ENCODE measurements at regions not wholly inside any gene's neighbourhood (a gene's known extent, or its start where the extent isn't known, plus 50 kb on each side); places are given as distances from the start of the nearest gene placed in this dataset.
A peak's percentile ranks its signal among the peaks of the same experiment; 100 is the strongest.

DNA sequence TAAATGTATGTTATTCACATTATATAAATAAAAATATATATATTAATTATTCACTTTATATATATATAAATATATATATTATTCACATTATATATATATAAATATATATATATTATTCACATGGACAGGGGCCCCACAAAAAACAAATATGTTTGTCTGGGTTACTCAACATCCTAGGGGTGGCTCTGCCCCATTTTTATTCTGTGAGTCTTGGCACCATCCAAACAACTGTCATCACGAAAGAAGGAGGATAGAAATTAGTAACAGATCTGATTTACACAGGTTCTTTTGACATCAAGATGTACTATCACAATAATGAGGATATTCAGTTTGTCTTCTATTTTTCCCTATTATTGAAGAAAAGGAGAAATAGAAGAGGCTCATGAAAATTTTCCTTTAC is 187.3 kb downstream of the GPX5 start:
- Histone ChIP-seq H3K4me3 (ENCODE audit: low read depth, low read length) (no peak overlapping the region), H3K9me3 (ENCODE audit: control insufficient read depth in 2 of 2, low read length in 2 of 2) (peaks cover 7 to 12% of the 10 kb centered on the region in 2 experiments), H3K27ac (ENCODE audit: insufficient read depth, low read length, poor library complexity, severe bottlenecking) (no peak overlapping the region), H3K27me3 (ENCODE audit: control insufficient read depth, insufficient read depth, low read length) (peaks cover 23% of the 10 kb centered on the region), H3K36me3 (ENCODE audit: control insufficient read depth, insufficient read depth, low read length) (no peaks in the 10 kb centered on the region), H3K4me1 (ENCODE audit: control insufficient read depth, insufficient read depth, low read length, poor library complexity, severe bottlenecking) (no peaks in the 10 kb centered on the region)
- H3K27ac Mint-ChIP-seq, result no peak overlapping the region
- ATAC-seq (ENCODE audit: low read depth in 2 of 2) (no peak), DNase-seq (peak in 1 of 3 donors; percentile 28)
- peaks cover 3% of the 10 kb centered on the region for H3K36me3 Mint-ChIP-seq
- no peak overlapping the region for H3K4me3 Mint-ChIP-seq
- peaks cover 0 to 17% (median 11%) of the 10 kb centered on the region in 4 donors for H3K4me1 Mint-ChIP-seq
- peaks cover 33% of the 10 kb centered on the region for H3K27me3 Mint-ChIP-seq
- peaks cover 1 to 20% (median 8%) of the 10 kb centered on the region in 7 donors for H3K9me3 Mint-ChIP-seq

DNA sequence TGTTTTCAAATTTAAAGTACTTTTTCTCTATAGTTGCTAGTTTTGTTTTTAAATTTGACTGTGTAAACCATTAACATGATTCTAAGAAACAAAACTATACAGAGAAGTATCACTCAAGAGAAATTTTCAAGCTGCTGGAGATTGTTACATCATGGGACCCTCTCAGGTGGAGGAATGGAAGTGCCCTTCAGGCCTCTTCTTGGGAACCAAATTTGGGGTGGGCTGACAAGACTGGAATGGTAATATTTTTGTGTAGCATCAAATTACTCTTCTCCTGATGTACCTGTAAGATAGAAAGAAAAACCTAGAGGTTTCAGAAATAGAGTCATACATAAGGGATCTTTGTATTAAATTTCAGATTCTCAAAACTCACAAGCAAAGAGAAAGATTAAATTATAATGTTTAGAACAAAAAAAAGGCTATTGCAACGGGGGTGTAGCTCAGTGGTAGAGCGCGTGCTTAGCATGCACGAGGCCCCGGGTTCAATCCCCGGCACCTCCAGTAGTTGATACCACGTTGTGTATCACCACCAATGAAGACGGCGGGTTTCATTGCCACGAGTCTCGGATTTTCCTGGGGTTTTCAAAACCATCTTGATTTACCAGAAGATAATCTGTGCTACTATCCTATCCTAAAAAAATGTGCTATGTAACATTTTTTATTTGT is 193.7 kb downstream of the GPX5 start:
- peaks cover 51% of the 10 kb centered on the region for H3K27me3 Mint-ChIP-seq
- H3K4me3 Mint-ChIP-seq, result no peak overlapping the region
- no peak overlapping the region for H3K27ac ChIP-seq (ENCODE audit: insufficient read depth, low read length, poor library complexity, severe bottlenecking)
- no peaks in the 10 kb centered on the region for H3K4me1 Mint-ChIP-seq
- no peak overlapping the region for H3K27ac Mint-ChIP-seq
- peaks cover 30% of the 10 kb centered on the region for H3K27me3 ChIP-seq (ENCODE audit: control insufficient read depth, insufficient read depth, low read length)
- peaks cover 0 to 8% (median 0%) of the 10 kb centered on the region in 7 donors for H3K9me3 Mint-ChIP-seq
- peaks cover 0 to 1% of the 10 kb centered on the region in 2 experiments for H3K9me3 ChIP-seq (ENCODE audit: control insufficient read depth in 2 of 2, low read length in 2 of 2)
- ATAC-seq (ENCODE audit: low read depth in 2 of 2) (no peak), DNase-seq (no peak)
- H3K36me3 ChIP-seq (ENCODE audit: control insufficient read depth, insufficient read depth, low read length), result no peaks in the 10 kb centered on the region
- no peaks in the 10 kb centered on the region for H3K4me1 ChIP-seq (ENCODE audit: control insufficient read depth, insufficient read depth, low read length, poor library complexity, severe bottlenecking)
- no peaks in the 10 kb centered on the region for H3K36me3 Mint-ChIP-seq
- H3K4me3 ChIP-seq (ENCODE audit: low read depth, low read length), result no peak overlapping the region

DNA sequence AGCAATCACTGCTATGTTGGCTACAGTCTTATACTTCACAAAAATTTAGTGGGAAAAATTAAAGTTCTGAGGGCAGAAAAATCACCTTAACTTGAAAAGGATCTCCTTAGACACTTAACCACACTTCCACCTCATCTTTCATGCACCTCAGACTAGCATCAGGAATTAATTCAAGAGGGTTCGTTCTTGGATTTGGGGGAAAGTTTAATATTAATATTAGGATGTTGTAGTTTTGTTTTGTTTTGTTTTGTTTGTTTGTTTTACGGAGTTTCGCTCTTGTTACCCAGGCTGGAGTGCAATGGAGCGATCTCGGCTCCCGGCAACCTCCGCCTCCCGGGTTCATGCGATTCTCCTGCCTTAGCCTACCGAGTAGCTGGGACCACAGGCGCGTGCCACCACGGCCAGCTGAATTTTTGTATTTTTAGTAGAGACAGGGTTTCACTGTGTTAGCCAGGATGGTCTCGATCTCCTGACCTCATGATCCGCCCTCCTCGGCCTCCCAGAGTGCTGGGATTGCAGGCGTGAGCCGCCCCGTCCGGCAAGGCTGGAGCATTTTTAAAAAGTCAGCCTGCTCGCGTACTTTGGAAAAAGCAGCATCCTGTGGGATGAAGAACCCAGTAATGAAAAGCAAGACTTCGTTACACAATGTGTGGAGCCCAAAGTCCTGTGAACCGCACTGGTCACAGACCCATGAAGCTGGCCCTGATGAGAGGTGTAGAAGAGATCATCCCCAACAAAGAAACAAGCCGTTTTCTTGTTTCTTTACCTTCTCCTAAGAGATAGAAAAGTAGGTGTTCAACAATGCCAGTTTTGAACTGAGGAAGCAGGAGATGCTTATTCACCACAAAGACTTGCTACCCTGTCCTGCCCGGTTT is 194.9 kb downstream of the GPX5 start:
- H3K27me3 ChIP-seq (ENCODE audit: control insufficient read depth, insufficient read depth, low read length), result peaks cover 30% of the 10 kb centered on the region
- H3K4me1 ChIP-seq (ENCODE audit: control insufficient read depth, insufficient read depth, low read length, poor library complexity, severe bottlenecking), result no peaks in the 10 kb centered on the region
- Mint-ChIP-seq H3K4me1 (no peaks in the 10 kb centered on the region), H3K36me3 (no peaks in the 10 kb centered on the region), H3K9me3 (peaks cover 0 to 8% (median 0%) of the 10 kb centered on the region in 7 donors), H3K27ac (no peak overlapping the region), H3K27me3 (peaks cover 60% of the 10 kb centered on the region), H3K4me3 (no peak overlapping the region)
- no peak overlapping the region for H3K4me3 ChIP-seq (ENCODE audit: low read depth, low read length)
- DNase-seq (no peak), ATAC-seq (ENCODE audit: low read depth in 2 of 2) (no peak)
- no peaks in the 10 kb centered on the region for H3K36me3 ChIP-seq (ENCODE audit: control insufficient read depth, insufficient read depth, low read length)
- H3K27ac ChIP-seq (ENCODE audit: insufficient read depth, low read length, poor library complexity, severe bottlenecking), result no peak overlapping the region
- peaks cover 0 to 1% of the 10 kb centered on the region in 2 experiments for H3K9me3 ChIP-seq (ENCODE audit: control insufficient read depth in 2 of 2, low read length in 2 of 2)

DNA sequence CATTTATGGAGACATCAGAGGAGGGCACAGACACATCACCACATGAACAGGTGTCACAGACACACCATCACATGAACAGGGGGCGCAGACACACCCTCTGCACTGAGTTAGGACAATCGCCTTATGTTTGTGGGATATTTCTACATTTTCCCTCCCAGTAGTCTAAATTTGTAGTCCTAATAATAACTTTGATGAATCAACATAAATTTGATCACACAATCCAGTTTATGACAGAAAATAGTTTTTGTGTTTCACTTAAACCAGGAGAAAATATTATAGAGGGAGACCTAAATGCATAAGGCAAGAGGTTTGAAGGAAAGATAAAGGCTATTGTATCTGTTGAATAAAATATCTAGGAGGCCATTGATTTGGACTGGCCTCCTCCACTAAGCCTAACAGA is 195.7 kb downstream of the GPX5 start:
- Histone ChIP-seq H3K27me3 (ENCODE audit: control insufficient read depth, insufficient read depth, low read length) (peaks cover 30% of the 10 kb centered on the region), H3K9me3 (ENCODE audit: control insufficient read depth in 2 of 2, low read length in 2 of 2) (peaks cover 0 to 1% of the 10 kb centered on the region in 2 experiments), H3K27ac (ENCODE audit: insufficient read depth, low read length, poor library complexity, severe bottlenecking) (no peak overlapping the region), H3K4me3 (ENCODE audit: low read depth, low read length) (no peak overlapping the region), H3K36me3 (ENCODE audit: control insufficient read depth, insufficient read depth, low read length) (no peaks in the 10 kb centered on the region), H3K4me1 (ENCODE audit: control insufficient read depth, insufficient read depth, low read length, poor library complexity, severe bottlenecking) (no peaks in the 10 kb centered on the region)
- H3K4me3 Mint-ChIP-seq, result no peak overlapping the region
- DNase-seq, result no peak
- no peak overlapping the region for H3K27ac Mint-ChIP-seq
- H3K9me3 Mint-ChIP-seq, result peaks cover 0 to 8% (median 0%) of the 10 kb centered on the region in 7 donors
- no peaks in the 10 kb centered on the region for H3K4me1 Mint-ChIP-seq
- H3K36me3 Mint-ChIP-seq, result no peaks in the 10 kb centered on the region
- ATAC-seq (ENCODE audit: low read depth in 2 of 2), result no peak
- peaks cover 67% of the 10 kb centered on the region for H3K27me3 Mint-ChIP-seq

DNA sequence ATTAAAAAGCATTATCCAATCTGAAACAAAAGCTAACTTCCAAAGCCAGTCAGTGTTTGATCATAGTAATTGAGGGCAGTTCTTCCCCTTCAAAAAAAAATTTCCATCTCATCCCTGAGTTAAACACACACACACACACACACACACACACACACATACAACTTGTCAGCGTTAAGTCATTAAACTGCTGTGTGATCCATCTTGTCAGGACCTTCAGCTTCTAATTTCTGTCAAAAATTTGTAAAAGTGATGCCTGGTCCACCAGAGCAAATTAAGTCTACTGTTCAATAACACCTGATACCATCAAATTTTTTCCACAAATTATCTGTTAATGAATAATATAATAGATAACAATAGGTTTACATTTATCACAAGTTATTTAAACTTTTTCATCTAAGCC is 198.7 kb downstream of the GPX5 start:
- DNase-seq, result no peak
- Histone ChIP-seq H3K27me3 (ENCODE audit: control insufficient read depth, insufficient read depth, low read length) (peaks cover 39% of the 10 kb centered on the region), H3K27ac (ENCODE audit: insufficient read depth, low read length, poor library complexity, severe bottlenecking) (no peak overlapping the region), H3K36me3 (ENCODE audit: control insufficient read depth, insufficient read depth, low read length) (no peaks in the 10 kb centered on the region), H3K4me1 (ENCODE audit: control insufficient read depth, insufficient read depth, low read length, poor library complexity, severe bottlenecking) (peaks cover 7% of the 10 kb centered on the region), H3K4me3 (ENCODE audit: low read depth, low read length) (no peak overlapping the region), H3K9me3 (ENCODE audit: control insufficient read depth in 2 of 2, low read length in 2 of 2) (peaks cover 0 to 14% of the 10 kb centered on the region in 2 experiments)
- Mint-ChIP-seq H3K27me3 (peaks cover 79% of the 10 kb centered on the region), H3K4me3 (no peak overlapping the region), H3K4me1 (peaks cover 10 to 15% (median 13%) of the 10 kb centered on the region in 4 donors), H3K9me3 (peaks cover 1 to 11% (median 6%) of the 10 kb centered on the region in 7 donors), H3K27ac (no peak overlapping the region), H3K36me3 (no peaks in the 10 kb centered on the region)
- ATAC-seq (ENCODE audit: low read depth in 2 of 2), result no peak

DNA sequence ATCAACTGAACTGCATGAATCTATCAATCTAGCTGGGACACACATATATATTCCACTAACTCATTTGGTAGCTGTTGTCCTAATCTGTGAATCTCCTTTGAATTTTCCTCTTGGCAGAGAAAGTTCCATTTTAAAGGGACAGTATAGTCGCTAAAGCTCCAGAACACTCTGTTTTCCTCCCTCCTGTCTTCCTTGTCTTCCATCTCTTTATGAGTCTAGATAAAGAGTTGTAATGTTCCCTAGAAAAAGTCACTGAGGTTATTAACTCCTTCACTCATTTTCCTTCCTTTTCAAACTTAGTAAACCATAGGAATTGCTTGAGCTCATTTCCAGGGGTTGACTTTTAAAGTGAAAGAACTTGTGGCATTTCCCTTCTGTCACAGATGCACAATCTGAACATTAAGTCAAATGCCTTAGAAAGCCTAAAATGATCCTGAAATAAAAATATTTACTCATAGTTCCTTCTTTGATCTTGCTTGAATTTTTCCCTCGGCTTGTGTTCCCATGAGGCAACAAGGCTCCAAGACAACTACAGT is 198.4 kb downstream of the TRIM27 start:
- Histone ChIP-seq H3K36me3 (ENCODE audit: control insufficient read depth, insufficient read depth, low read length) (no peaks in the 10 kb centered on the region), H3K27me3 (ENCODE audit: control insufficient read depth, insufficient read depth, low read length) (peaks cover 46% of the 10 kb centered on the region), H3K9me3 (ENCODE audit: control insufficient read depth in 2 of 2, low read length in 2 of 2) (peaks cover 5 to 18% of the 10 kb centered on the region in 2 experiments), H3K4me3 (ENCODE audit: low read depth, low read length) (no peak overlapping the region), H3K4me1 (ENCODE audit: control insufficient read depth, insufficient read depth, low read length, poor library complexity, severe bottlenecking) (peaks cover 7% of the 10 kb centered on the region), H3K27ac (ENCODE audit: insufficient read depth, low read length, poor library complexity, severe bottlenecking) (no peak overlapping the region)
- H3K9me3 Mint-ChIP-seq, result peaks cover 0 to 15% (median 5%) of the 10 kb centered on the region in 7 donors
- H3K4me3 Mint-ChIP-seq, result no peak overlapping the region
- no peak overlapping the region for H3K27ac Mint-ChIP-seq
- H3K36me3 Mint-ChIP-seq, result no peaks in the 10 kb centered on the region
- H3K4me1 Mint-ChIP-seq, result peaks cover 10 to 22% (median 17%) of the 10 kb centered on the region in 4 donors
- ATAC-seq (ENCODE audit: low read depth in 2 of 2) (no peak), DNase-seq (no peak)
- peaks cover 82% of the 10 kb centered on the region for H3K27me3 Mint-ChIP-seq

DNA sequence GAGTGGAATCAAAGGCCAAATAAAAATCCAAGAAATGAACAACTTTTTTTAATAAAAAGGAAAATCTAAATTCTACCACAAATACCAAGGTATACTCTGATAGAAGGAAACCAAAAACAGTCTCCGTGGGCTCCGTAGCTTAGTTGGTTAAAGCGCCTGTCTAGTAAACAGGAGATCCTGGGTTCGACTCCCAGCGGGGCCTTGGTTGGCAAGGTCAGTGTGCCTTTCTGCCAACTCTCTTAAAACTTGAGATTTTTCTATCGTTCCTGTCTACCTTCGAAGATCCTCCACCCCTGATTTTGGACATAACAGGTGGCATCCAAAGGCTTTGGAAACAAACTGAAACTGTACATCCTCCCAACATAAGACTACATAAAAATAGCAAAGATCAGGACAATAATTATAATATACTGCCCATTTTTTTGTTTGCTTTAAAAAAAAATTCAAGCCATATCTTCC is 197.9 kb downstream of the TRIM27 start:
- Histone ChIP-seq H3K27me3 (ENCODE audit: control insufficient read depth, insufficient read depth, low read length) (peaks cover 44% of the 10 kb centered on the region), H3K36me3 (ENCODE audit: control insufficient read depth, insufficient read depth, low read length) (no peaks in the 10 kb centered on the region), H3K27ac (ENCODE audit: insufficient read depth, low read length, poor library complexity, severe bottlenecking) (no peak overlapping the region), H3K4me1 (ENCODE audit: control insufficient read depth, insufficient read depth, low read length, poor library complexity, severe bottlenecking) (peaks cover 7% of the 10 kb centered on the region), H3K4me3 (ENCODE audit: low read depth, low read length) (no peak overlapping the region), H3K9me3 (ENCODE audit: control insufficient read depth in 2 of 2, low read length in 2 of 2) (peaks cover 5 to 18% of the 10 kb centered on the region in 2 experiments)
- no peak overlapping the region for H3K27ac Mint-ChIP-seq
- peaks cover 84% of the 10 kb centered on the region for H3K27me3 Mint-ChIP-seq
- ATAC-seq (ENCODE audit: low read depth in 2 of 2) (no peak), DNase-seq (no peak)
- no peaks in the 10 kb centered on the region for H3K36me3 Mint-ChIP-seq
- peaks cover 10 to 22% (median 17%) of the 10 kb centered on the region in 4 donors for H3K4me1 Mint-ChIP-seq
- no peak overlapping the region for H3K4me3 Mint-ChIP-seq
- peaks cover 0 to 17% (median 6%) of the 10 kb centered on the region in 7 donors for H3K9me3 Mint-ChIP-seq

All from CD4-positive, CD25-positive, alpha-beta regulatory T cell (primary cell).